GM12864 (cell line): ENCODE measurements at regions not wholly inside any gene's neighbourhood (a gene's known extent, or its start where the extent isn't known, plus 50 kb on each side); places are given as distances from the start of the nearest gene placed in this dataset.
A peak's percentile ranks its signal among the peaks of the same experiment; 100 is the strongest.

Experiments used
- DNase-seq: peaks from one replicate; pipeline ENCODE4 v3.0.0-alpha.2; 2011; ENCODE audit warnings: low read depth
- H3K4me3 ChIP-seq: 2 replicates; pipeline ENCODE4 v1.5.1; 2011; ENCODE audit warnings: mild to moderate bottlenecking, low read depth, low read length, control low read depth
- CTCF ChIP-seq: IDR thresholded peaks from 2 replicates; pipeline ENCODE4 v1.5.1; 2011; ENCODE audit warnings: low read depth, mild to moderate bottlenecking, moderate library complexity, low read length, control low read depth, inconsistent platforms; ENCODE audit errors: missing control alignments

- peak; percentile 2 for DNase-seq
- no peak overlapping the region for H3K4me3 ChIP-seq
- no peak for TF ChIP-seq CTCF
Observed at GRCh38 chr4:36917413-36917812, 327.1 kb upstream of the NWD2 start.

- no peak for TF ChIP-seq CTCF
- no peak for DNase-seq
- H3K4me3 ChIP-seq: no peak overlapping the region
Observed at GRCh38 chr4:36919721-36920120, 324.8 kb upstream of the NWD2 start.

DNA sequence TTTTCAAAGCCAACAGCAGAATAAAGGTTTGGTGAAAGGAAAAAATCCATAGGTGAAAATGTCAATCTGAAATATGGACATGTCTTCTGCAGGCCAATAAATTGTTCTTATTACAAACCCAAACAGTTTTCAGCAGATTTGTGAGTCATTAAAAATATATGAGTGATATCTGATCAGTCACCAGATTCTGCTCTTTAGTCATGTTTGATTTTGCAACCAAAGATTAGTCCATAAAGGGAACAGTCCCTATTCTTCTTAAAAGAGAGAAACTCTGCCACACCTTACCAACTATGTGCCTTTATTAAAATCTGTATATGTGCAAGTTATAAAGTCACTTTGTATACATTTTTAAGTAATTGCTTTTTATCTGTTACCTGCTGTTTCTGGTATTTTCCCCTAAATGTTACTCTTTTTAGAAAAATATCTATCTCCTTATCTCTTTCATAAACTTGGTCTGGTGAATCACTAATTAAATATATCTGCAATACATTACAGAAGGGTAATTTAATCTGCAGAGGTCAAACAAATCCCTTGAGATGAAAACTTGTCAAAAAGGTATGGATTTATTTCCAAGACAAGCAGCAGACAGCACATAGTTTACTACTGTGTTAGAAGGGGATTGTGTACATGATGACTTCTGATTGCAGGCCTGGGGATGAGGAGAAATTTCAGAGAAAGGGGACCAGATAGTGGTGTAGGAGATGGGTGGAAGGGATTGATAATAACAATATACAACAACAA lies 322.9 kb upstream of the NWD2 start:
- no peak overlapping the region for H3K4me3 ChIP-seq
- DNase-seq: no peak
- TF ChIP-seq CTCF: no peak

- H3K4me3 ChIP-seq: no peak overlapping the region
- no peak for TF ChIP-seq CTCF
- DNase-seq: no peak
Observed at GRCh38 chr4:36930562-36931111, 313.9 kb upstream of the NWD2 start.

GRCh38 chr4:36944232-36944631 lies 300.3 kb upstream of the NWD2 start:
- no peak for TF ChIP-seq CTCF
- no peak for DNase-seq
- H3K4me3 ChIP-seq: no peak overlapping the region

GRCh38 chr4:36961420-36961819 lies 283.1 kb upstream of the NWD2 start:
- no peak for DNase-seq
- no peak overlapping the region for H3K4me3 ChIP-seq
- no peak for TF ChIP-seq CTCF
